DOHH2 (cell line): ENCODE measurements at regions not wholly inside any gene's neighbourhood (a gene's known extent, or its start where the extent isn't known, plus 50 kb on each side); places are given as distances from the start of the nearest gene placed in this dataset.

Experiments
- EZH2phosphoT487 ChIP-seq: fragments of 200-600 bp; sonication (generic); IDR thresholded peaks from 2 replicates; pipeline ENCODE4 v1.6.1; 2017; ENCODE audit warnings: borderline replicate concordance, mild to moderate bottlenecking, antibody characterized with exemption, low read length, moderate library complexity, mixed read lengths
- TF ChIP-seq, protein P1 (sequence below): fragments of 200-600 bp; sonication (generic); IDR thresholded peaks from one replicate; pipeline ENCODE4 v1.5.1; 2014; ENCODE audit warnings: antibody characterized with exemption, mild to moderate bottlenecking, low read depth, low read length; ENCODE audit not compliant: poor library complexity, severe bottlenecking

DNA sequence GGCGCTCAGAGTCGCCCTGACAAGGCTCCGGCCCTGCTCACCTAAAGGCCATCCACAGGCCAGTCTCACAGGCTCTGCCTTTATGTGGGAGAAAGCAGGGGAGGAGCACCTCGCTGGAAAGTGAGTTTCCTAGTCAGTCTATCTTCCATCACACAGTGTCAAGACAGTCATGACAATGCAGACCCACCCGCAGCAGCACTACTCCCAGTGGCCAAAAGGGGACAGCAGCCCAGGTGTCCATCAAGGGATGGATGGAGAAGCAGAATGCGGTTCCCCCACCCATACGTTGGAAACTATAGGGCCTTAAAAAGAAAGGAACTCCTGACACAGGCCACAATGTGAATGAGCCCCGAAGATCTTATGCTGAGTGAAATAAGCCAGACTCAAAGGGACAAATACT is 226.8 kb downstream of the ENGASE start:
- TF ChIP-seq, protein P1, sequence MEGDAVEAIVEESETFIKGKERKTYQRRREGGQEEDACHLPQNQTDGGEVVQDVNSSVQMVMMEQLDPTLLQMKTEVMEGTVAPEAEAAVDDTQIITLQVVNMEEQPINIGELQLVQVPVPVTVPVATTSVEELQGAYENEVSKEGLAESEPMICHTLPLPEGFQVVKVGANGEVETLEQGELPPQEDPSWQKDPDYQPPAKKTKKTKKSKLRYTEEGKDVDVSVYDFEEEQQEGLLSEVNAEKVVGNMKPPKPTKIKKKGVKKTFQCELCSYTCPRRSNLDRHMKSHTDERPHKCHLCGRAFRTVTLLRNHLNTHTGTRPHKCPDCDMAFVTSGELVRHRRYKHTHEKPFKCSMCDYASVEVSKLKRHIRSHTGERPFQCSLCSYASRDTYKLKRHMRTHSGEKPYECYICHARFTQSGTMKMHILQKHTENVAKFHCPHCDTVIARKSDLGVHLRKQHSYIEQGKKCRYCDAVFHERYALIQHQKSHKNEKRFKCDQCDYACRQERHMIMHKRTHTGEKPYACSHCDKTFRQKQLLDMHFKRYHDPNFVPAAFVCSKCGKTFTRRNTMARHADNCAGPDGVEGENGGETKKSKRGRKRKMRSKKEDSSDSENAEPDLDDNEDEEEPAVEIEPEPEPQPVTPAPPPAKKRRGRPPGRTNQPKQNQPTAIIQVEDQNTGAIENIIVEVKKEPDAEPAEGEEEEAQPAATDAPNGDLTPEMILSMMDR = no peak
- no peak for TF ChIP-seq EZH2phosphoT487
